ENCODE measurements at regions not wholly inside any gene's neighbourhood (a gene's known extent, or its start where the extent isn't known, plus 50 kb on each side); places are given as distances from the start of the nearest gene placed in this dataset.

DNA sequence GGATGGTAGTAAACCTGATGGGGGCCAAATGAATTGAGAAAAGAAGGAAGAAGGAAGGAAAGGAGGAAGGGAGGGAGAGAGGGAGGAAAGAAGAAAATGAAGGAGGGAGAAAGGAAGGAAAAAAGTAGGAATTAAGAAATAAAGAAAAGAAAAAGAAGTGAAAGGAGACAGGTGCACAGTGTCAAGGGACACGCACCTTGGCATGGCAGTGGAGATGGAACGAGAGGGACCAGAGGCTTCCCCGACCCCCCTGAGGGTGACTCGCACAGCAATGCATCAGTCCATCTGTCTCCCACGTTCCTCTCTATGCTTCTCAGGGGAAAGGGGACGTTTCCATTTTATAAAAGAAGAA lies 199.6 kb downstream of the CXCL12 start:
- no peaks in the 10 kb centered on the region for H3K9me3 Mint-ChIP-seq (ENCODE audit: unreplicated experiment)
- DNase-seq (ENCODE audit: extremely low spot score, unreplicated experiment), result no peak
- peaks cover 33% of the 10 kb centered on the region for H3K4me1 Mint-ChIP-seq (ENCODE audit: unreplicated experiment)
- peaks cover 51% of the 10 kb centered on the region for H3K27me3 Mint-ChIP-seq (ENCODE audit: unreplicated experiment)
- peaks cover 3% of the 10 kb centered on the region for H3K36me3 Mint-ChIP-seq (ENCODE audit: unreplicated experiment)
- no peak overlapping the region for H3K27ac Mint-ChIP-seq (ENCODE audit: unreplicated experiment)
- no peak overlapping the region for H3K4me3 Mint-ChIP-seq (ENCODE audit: unreplicated experiment)
- TF ChIP-seq, protein P1, sequence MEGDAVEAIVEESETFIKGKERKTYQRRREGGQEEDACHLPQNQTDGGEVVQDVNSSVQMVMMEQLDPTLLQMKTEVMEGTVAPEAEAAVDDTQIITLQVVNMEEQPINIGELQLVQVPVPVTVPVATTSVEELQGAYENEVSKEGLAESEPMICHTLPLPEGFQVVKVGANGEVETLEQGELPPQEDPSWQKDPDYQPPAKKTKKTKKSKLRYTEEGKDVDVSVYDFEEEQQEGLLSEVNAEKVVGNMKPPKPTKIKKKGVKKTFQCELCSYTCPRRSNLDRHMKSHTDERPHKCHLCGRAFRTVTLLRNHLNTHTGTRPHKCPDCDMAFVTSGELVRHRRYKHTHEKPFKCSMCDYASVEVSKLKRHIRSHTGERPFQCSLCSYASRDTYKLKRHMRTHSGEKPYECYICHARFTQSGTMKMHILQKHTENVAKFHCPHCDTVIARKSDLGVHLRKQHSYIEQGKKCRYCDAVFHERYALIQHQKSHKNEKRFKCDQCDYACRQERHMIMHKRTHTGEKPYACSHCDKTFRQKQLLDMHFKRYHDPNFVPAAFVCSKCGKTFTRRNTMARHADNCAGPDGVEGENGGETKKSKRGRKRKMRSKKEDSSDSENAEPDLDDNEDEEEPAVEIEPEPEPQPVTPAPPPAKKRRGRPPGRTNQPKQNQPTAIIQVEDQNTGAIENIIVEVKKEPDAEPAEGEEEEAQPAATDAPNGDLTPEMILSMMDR (IDR thresholded peaks at IDR 0.05), result no peak

DNA sequence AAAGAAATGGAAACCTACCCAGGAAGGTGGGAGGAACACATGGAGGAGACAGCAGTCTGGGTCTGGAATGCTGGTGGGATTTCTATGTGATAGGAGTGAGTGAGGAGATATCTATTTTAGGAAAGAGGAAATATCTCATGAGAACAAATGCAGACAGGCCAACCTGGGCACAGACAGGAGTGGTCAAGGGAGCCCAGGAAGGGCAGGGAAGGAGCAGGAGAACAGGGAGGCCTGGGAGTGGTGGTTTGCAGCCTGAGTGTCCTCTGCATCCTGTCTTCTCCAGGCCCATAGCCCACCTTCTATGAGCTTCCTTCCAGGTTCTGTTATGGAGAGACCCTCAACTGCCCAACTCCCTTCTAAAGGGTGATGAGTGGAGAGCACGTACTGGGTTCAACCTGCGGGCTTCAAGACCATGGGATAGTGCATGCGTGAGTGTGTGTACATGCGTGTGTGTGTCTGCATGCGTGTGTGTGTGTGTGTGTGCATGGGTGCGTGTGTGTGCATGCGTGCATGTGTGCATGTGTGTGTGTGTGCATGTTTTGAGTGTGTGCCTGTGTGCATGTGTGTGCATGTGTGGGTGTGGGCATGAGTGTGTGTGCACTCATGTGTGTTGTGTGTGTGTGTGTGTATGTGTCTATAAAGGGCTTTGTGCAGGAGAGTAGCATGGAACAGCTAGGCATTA lies 200.1 kb downstream of the CXCL12 start:
- peaks cover 3% of the 10 kb centered on the region for H3K36me3 Mint-ChIP-seq (ENCODE audit: unreplicated experiment)
- TF ChIP-seq, protein P1 (IDR thresholded peaks at IDR 0.05), result no peak
- DNase-seq (ENCODE audit: extremely low spot score, unreplicated experiment), result no peak
- peaks cover 38% of the 10 kb centered on the region for H3K4me1 Mint-ChIP-seq (ENCODE audit: unreplicated experiment)
- H3K4me3 Mint-ChIP-seq (ENCODE audit: unreplicated experiment), result no peak overlapping the region
- H3K27ac Mint-ChIP-seq (ENCODE audit: unreplicated experiment), result no peak overlapping the region
- no peaks in the 10 kb centered on the region for H3K9me3 Mint-ChIP-seq (ENCODE audit: unreplicated experiment)
- peaks cover 51% of the 10 kb centered on the region for H3K27me3 Mint-ChIP-seq (ENCODE audit: unreplicated experiment)

DNA sequence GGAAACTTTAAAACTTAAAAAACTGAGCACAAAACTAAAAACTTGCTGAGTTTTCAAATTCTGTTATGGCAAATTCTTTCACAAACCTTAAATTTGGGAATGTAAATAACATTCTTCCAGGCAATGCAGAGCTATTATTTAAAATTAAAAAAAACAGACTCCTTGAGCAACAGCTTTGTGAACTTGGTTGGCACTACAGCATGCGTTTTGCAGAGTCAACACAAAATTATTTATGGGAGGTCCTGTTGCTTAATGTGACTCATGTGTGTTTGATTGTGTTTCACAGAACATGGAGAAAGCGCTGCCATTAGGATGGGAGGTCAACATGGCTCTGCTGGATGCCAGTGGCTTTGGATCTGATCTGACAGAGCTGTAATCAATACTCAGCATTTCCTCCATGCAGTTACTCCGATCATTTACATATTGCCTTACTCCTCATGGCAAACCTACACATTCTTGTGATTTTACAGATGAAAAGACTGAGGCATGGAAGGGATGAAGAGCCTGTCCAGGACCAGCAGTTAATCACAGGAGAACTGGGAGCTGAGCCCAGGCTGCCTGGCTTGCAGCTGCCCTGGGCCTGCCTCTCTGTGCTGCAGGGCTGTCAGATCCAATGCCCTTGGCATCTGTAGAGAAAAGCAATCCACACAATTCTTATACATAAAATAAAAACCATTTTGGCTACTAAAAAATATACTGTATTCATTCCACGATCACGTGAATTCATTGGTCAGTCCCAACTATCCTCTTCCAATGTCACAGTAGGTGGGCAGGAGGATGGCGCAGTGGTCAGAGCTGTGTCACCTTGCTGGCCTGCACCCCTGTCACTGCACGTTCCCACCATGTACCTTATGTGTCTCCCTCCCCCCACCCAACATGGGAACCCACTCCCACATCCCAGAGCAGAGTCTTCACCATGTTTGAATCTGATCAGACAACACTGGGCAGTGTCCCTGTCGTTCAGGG lies 200.9 kb downstream of the CXCL12 start:
- Mint-ChIP-seq H3K9me3 (ENCODE audit: unreplicated experiment) (no peaks in the 10 kb centered on the region), H3K36me3 (ENCODE audit: unreplicated experiment) (peaks cover 3% of the 10 kb centered on the region), H3K4me3 (ENCODE audit: unreplicated experiment) (no peak overlapping the region), H3K27me3 (ENCODE audit: unreplicated experiment) (peaks cover 46% of the 10 kb centered on the region), H3K27ac (ENCODE audit: unreplicated experiment) (no peak overlapping the region), H3K4me1 (ENCODE audit: unreplicated experiment) (peaks cover 44% of the 10 kb centered on the region)
- TF ChIP-seq, protein P1 (IDR thresholded peaks at IDR 0.05), result no peak
- no peak for DNase-seq (ENCODE audit: extremely low spot score, unreplicated experiment)

DNA sequence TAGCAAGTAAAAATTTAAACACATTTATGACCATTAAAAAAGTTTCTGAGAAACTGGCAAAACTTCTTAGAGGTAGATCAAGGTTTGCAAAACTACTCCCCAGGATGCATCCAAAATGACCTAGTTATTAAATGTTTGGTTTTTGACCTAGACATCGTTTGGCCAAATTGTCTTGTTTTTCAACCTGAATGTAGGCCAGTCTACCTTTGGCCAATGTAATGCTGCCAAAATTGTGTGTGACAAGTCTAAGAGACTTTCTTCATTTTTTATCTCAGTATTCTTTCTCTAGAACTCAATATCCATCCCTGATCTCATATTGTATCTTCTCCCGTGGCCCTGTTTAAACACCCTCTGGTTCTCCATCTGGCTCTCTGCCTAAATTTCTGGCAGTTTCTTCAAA lies 202.0 kb downstream of the CXCL12 start:
- no peak overlapping the region for H3K4me3 Mint-ChIP-seq (ENCODE audit: unreplicated experiment)
- TF ChIP-seq, protein P1 (IDR thresholded peaks at IDR 0.05), result no peak
- H3K4me1 Mint-ChIP-seq (ENCODE audit: unreplicated experiment), result peaks cover 48% of the 10 kb centered on the region

More for the DNA sequence above, 202.0 kb downstream of the CXCL12 start:
- Mint-ChIP-seq H3K36me3 (ENCODE audit: unreplicated experiment) (peaks cover 2% of the 10 kb centered on the region), H3K9me3 (ENCODE audit: unreplicated experiment) (no peaks in the 10 kb centered on the region), H3K27me3 (ENCODE audit: unreplicated experiment) (peaks cover 38% of the 10 kb centered on the region), H3K27ac (ENCODE audit: unreplicated experiment) (no peak overlapping the region)
- DNase-seq (ENCODE audit: extremely low spot score, unreplicated experiment), result no peak

Data from osteocyte (in vitro differentiated cells).